ENCODE measurements at regions not wholly inside any gene's neighbourhood (a gene's known extent, or its start where the extent isn't known, plus 50 kb on each side); places are given as distances from the start of the nearest gene placed in this dataset.

- WGBS (ENCODE audit: low lambda C conversion rate), result 65% methylated on average over 4 of the region's 4 CpGs
- no peaks in the 10 kb centered on the region for H4K20me1 ChIP-seq (ENCODE audit: insufficient read depth)
- H3K4me3 ChIP-seq (ENCODE audit: low read depth in 2 of 2, low read length in 1 of 2), result no peak overlapping the region
- CTCF ChIA-PET, result interaction anchor here (1.0 to 1.3 kb wide), 2 partner anchors 17 to 764 kb away, joined by 3 to 5 read pairs; no protein-coding TSS in a partner anchor
- no peak overlapping the region for H3K9ac ChIP-seq
- H2AFZ ChIP-seq (ENCODE audit: low read depth), result no peak overlapping the region
- peaks cover 3% of the 10 kb centered on the region for H3F3A ChIP-seq (replicated peaks; ENCODE audit: insufficient read depth)
- no peak for DNase-seq
- peaks cover 2 to 3% of the 10 kb centered on the region in 2 experiments; a peak in 2 of 4 replicates for H3K4me1 ChIP-seq (ENCODE audit: control insufficient read depth in 1 of 2, insufficient read depth in 2 of 2, low read depth in 1 of 2, low read length in 1 of 2)
- POLR2A ChIA-PET, result no interaction called here
- H3K9me2 ChIP-seq, result no peaks in the 10 kb centered on the region
- no peaks in the 10 kb centered on the region for H3K27me3 ChIP-seq (ENCODE audit: insufficient read depth)
- H3K27ac ChIP-seq (ENCODE audit: low read depth in 2 of 2, low read length in 1 of 2), result no peak overlapping the region
- no peak overlapping the region for H3K4me2 ChIP-seq
- no peaks in the 10 kb centered on the region for H3K36me3 ChIP-seq (replicated peaks in 1 of 2; ENCODE audit: control insufficient read depth in 1 of 2, insufficient read depth in 2 of 2, low read length in 1 of 2)
- no peaks in the 10 kb centered on the region for H3K9me3 ChIP-seq
- no peak for TF ChIP-seq PBX3 (IDR thresholded peaks at IDR 0.05)
- TF ChIP-seq EP300 (IDR thresholded peaks at IDR 0.05; ENCODE audit: borderline replicate concordance in 1 of 2, low read depth in 1 of 2, low read length in 1 of 2), result no peak
- no peak for TF ChIP-seq MEF2A (IDR thresholded peaks at IDR 0.05; ENCODE audit: borderline replicate concordance, low read depth)
- no peak for TF ChIP-seq NFIC (IDR thresholded peaks at IDR 0.05; ENCODE audit: borderline replicate concordance)
- no peaks in the 10 kb centered on the region for H3K79me2 ChIP-seq (ENCODE audit: insufficient read depth)
Measured at GRCh38 chr6:44672841-44673240, 285.3 kb downstream of the CDC5L start.

GRCh38 chr6:44674226-44675155 is 287.0 kb downstream of the CDC5L start:
- no peak overlapping the region for H3K9ac ChIP-seq
- H3K27ac ChIP-seq (ENCODE audit: low read depth in 2 of 2, low read length in 1 of 2), result no peak overlapping the region
- no peaks in the 10 kb centered on the region for H3K27me3 ChIP-seq (ENCODE audit: insufficient read depth)
- H3K9me2 ChIP-seq, result no peaks in the 10 kb centered on the region
- ChIA-PET CTCF (interaction anchor here (0.5 kb wide), 1 partner anchor 43 kb away, joined by 3 read pairs; no protein-coding TSS in a partner anchor), POLR2A (no interaction called here)
- no peak overlapping the region for H2AFZ ChIP-seq (ENCODE audit: low read depth)
- no peaks in the 10 kb centered on the region for H3K9me3 ChIP-seq
- H3F3A ChIP-seq (replicated peaks; ENCODE audit: insufficient read depth), result no peaks in the 10 kb centered on the region
- H3K4me2 ChIP-seq, result no peak overlapping the region
- no peaks in the 10 kb centered on the region for H3K36me3 ChIP-seq (replicated peaks in 1 of 2; ENCODE audit: control insufficient read depth in 1 of 2, insufficient read depth in 2 of 2, low read length in 1 of 2)
- WGBS (ENCODE audit: low lambda C conversion rate), result 71% methylated on average over 11 of the region's 11 CpGs
- H3K4me3 ChIP-seq (ENCODE audit: low read depth in 2 of 2, low read length in 1 of 2), result no peak overlapping the region
- H3K4me1 ChIP-seq (ENCODE audit: control insufficient read depth in 1 of 2, insufficient read depth in 2 of 2, low read depth in 1 of 2, low read length in 1 of 2), result no peaks in the 10 kb centered on the region
- no peaks in the 10 kb centered on the region for H3K79me2 ChIP-seq (ENCODE audit: insufficient read depth)
- DNase-seq, result no peak
- H4K20me1 ChIP-seq (ENCODE audit: insufficient read depth), result no peaks in the 10 kb centered on the region
- TF ChIP-seq FOXM1 (IDR thresholded peaks at IDR 0.05; ENCODE audit: low read depth) (no peak), USF2 (IDR thresholded peaks at IDR 0.05; ENCODE audit: borderline replicate concordance, low read depth, low read length) (no peak), MXI1 (IDR thresholded peaks at IDR 0.05; ENCODE audit: low read depth, low read length) (no peak), RAD21 (IDR thresholded peaks at IDR 0.05; ENCODE audit: low read length) (no peak), REST (IDR thresholded peaks at IDR 0.05; ENCODE audit: low read depth, low read length) (no peak), JUND (IDR thresholded peaks at IDR 0.05) (no peak), GABPA (IDR thresholded peaks at IDR 0.05; ENCODE audit: low read depth) (no peak), RCOR1 (IDR thresholded peaks at IDR 0.05; ENCODE audit: low read length) (no peak), POLR2AphosphoS5 (IDR thresholded peaks at IDR 0.05; ENCODE audit: low read depth, low read length) (no peak), MEF2A (IDR thresholded peaks at IDR 0.05; ENCODE audit: borderline replicate concordance, low read depth) (no peak), TAF1 (IDR thresholded peaks at IDR 0.05; ENCODE audit: borderline replicate concordance, low read depth, low read length) (no peak), NFIC (IDR thresholded peaks at IDR 0.05; ENCODE audit: borderline replicate concordance) (no peak), PBX3 (IDR thresholded peaks at IDR 0.05) (no peak), SMC3 (IDR thresholded peaks at IDR 0.05; ENCODE audit: low read depth, low read length) (no peak), EZH2phosphoT487 (IDR thresholded peaks at IDR 0.05; ENCODE audit: borderline replicate concordance, low read depth) (no peak), RXRA (IDR thresholded peaks at IDR 0.05; ENCODE audit: borderline replicate concordance, low read depth) (no peak), CHD2 (IDR thresholded peaks at IDR 0.05; ENCODE audit: low read length, partially characterized antibody) (no peak), YY1 (IDR thresholded peaks at IDR 0.05; ENCODE audit: low read depth) (no peak)

Data from SK-N-SH (cell line).